PC-9 (cell line): ENCODE measurements at regions not wholly inside any gene's neighbourhood (a gene's known extent, or its start where the extent isn't known, plus 50 kb on each side); places are given as distances from the start of the nearest gene placed in this dataset.

Experiments
- BruUV-seq: library from RNA; stranded (reverse); fragments of 400-500 nt; replicated peaks from 2 replicates; lab custom pipeline; 2021; lab: Mats Ljungman, UMichigan
- CTCF ChIA-PET: fragments of 300-600 bp; sonication (Branson Sonifier 250); formaldehyde crosslinking; loops from one replicate; lab custom pipeline; 2022; ENCODE audit warnings: antibody characterized with exemption; lab: Charles Lee
- POLR2A ChIA-PET: fragments of 300-600 bp; sonication (Branson Sonifier 250); formaldehyde crosslinking; loops from one replicate; lab custom pipeline; 2022; ENCODE audit warnings: antibody characterized with exemption; ENCODE audit not compliant: unreplicated experiment; lab: Charles Lee
- DNase-seq, 2 experiments: peaks; one replicate each; pipeline versions ENCODE4 v3.0.0 to v3.0.0-alpha.2; 2015 to 2022; ENCODE audit warnings: mixed read lengths in 1 of 2
- H2AFZ ChIP-seq: fragments of 200-600 bp; sonication (generic); 2 replicates; pipeline ENCODE4 v1.8.1; 2017; ENCODE audit warnings: antibody characterized with exemption
- H3F3A ChIP-seq: fragments of 200-600 bp; sonication (generic); 2 replicates; pipeline ENCODE4 v1.8.1; 2017; ENCODE audit warnings: antibody characterized with exemption, mild to moderate bottlenecking, low read depth; ENCODE audit not compliant: insufficient read depth
- H3K27ac ChIP-seq: fragments of 200-600 bp; sonication (generic); 2 replicates; pipeline ENCODE4 v1.6.1; 2016; ENCODE audit warnings: mixed run types
- H3K27me3 ChIP-seq: fragments of 200-600 bp; sonication (generic); 2 replicates; pipeline ENCODE4 v1.6.1; 2016; ENCODE audit warnings: low read depth, mixed run types; ENCODE audit not compliant: insufficient read depth
- H3K36me3 ChIP-seq: fragments of 200-600 bp; sonication (generic); 2 replicates; pipeline ENCODE4 v1.6.1; 2016; ENCODE audit warnings: low read depth, mixed run types
- H3K4me1 ChIP-seq: fragments of 200-600 bp; sonication (generic); replicated peaks from 2 replicates; pipeline ENCODE4 v1.6.1; 2016; ENCODE audit warnings: mixed run types; ENCODE audit not compliant: insufficient read depth
- H3K4me2 ChIP-seq: fragments of 200-600 bp; sonication (generic); 2 replicates; pipeline ENCODE4 v1.6.1; 2017; ENCODE audit warnings: mixed run types
- H3K4me3 ChIP-seq: fragments of 200-600 bp; sonication (generic); 2 replicates; pipeline ENCODE4 v1.6.1; 2016; ENCODE audit warnings: mixed run types
- H3K79me2 ChIP-seq: fragments of 200-600 bp; sonication (generic); 2 replicates; pipeline ENCODE4 v1.6.1; 2017; ENCODE audit warnings: low read depth, mixed run types
- H3K9me2 ChIP-seq: fragments of 200-600 bp; sonication (generic); 2 replicates; pipeline ENCODE4 v1.8.1; 2017; ENCODE audit warnings: mild to moderate bottlenecking; ENCODE audit not compliant: insufficient read depth
- H3K9me3 ChIP-seq: fragments of 200-600 bp; sonication (generic); 2 replicates; pipeline ENCODE4 v1.8.1; 2016; ENCODE audit warnings: low read depth; ENCODE audit not compliant: insufficient read depth
- H4K20me1 ChIP-seq: fragments of 200-600 bp; sonication (generic); 2 replicates; pipeline ENCODE4 v1.8.1; 2017; ENCODE audit not compliant: insufficient read depth
- EZH2 ChIP-seq: fragments of 200-600 bp; sonication (generic); IDR thresholded peaks from 2 replicates; pipeline ENCODE4 v1.8.0; 2017; ENCODE audit warnings: antibody characterized with exemption, low read depth
- intact Hi-C: fragments of 100-400 bp; cut with micrococcal nuclease; formaldehyde crosslinking; loops from one replicate; pipeline ENCODE4 v1.10.0; 2022; ENCODE audit not compliant: unreplicated experiment
- TF ChIP-seq, protein P1 (sequence below): fragments of 200-600 bp; sonication (generic); conservative IDR thresholded peaks from 2 replicates; pipeline ENCODE4 v1.6.1; 2017; ENCODE audit warnings: mixed run types, antibody characterized with exemption, mild to moderate bottlenecking, moderate library complexity

DNA sequence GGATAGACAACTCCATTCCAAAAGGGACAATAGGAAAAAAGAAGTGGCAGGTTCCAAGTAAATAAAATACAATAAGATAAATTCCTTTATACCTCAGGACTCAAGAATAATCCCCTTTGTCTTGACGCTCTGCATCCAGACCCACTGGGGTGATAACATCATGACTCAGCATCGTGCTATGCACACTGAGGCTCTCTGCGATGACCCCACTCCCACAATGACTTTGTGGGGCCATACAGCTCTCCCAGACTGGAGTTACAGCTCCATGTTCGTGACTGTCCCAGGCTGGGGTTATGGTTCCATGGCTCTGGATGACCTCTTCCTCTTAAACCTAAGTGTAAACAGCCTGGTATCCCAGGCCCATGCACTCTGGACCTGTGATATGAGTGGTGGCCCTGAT, 254.5 kb upstream of the ADGRL3 start:
- intact Hi-C loops, result no loop called here
- H4K20me1 ChIP-seq, result no peaks in the 10 kb centered on the region
- no peaks in the 10 kb centered on the region for H3K4me1 ChIP-seq
- no peaks in the 10 kb centered on the region for H3F3A ChIP-seq
- POLR2A ChIA-PET, result no interaction called here
- no peak overlapping the region for H2AFZ ChIP-seq
- DNase-seq, result no peak
- no peaks in the 10 kb centered on the region for H3K9me2 ChIP-seq
- no peaks in the 10 kb centered on the region for H3K36me3 ChIP-seq
- H3K27me3 ChIP-seq, result no peaks in the 10 kb centered on the region
- no peaks in the 10 kb centered on the region for H3K79me2 ChIP-seq
- H3K4me3 ChIP-seq, result no peak overlapping the region
- BruUV-seq, result no TSS peak
- no peak for TF ChIP-seq EZH2
- TF ChIP-seq, protein P1, sequence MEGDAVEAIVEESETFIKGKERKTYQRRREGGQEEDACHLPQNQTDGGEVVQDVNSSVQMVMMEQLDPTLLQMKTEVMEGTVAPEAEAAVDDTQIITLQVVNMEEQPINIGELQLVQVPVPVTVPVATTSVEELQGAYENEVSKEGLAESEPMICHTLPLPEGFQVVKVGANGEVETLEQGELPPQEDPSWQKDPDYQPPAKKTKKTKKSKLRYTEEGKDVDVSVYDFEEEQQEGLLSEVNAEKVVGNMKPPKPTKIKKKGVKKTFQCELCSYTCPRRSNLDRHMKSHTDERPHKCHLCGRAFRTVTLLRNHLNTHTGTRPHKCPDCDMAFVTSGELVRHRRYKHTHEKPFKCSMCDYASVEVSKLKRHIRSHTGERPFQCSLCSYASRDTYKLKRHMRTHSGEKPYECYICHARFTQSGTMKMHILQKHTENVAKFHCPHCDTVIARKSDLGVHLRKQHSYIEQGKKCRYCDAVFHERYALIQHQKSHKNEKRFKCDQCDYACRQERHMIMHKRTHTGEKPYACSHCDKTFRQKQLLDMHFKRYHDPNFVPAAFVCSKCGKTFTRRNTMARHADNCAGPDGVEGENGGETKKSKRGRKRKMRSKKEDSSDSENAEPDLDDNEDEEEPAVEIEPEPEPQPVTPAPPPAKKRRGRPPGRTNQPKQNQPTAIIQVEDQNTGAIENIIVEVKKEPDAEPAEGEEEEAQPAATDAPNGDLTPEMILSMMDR, result no peak
- H3K4me2 ChIP-seq, result no peak overlapping the region
- CTCF ChIA-PET, result no interaction called here
- H3K27ac ChIP-seq, result no peak overlapping the region
- no peaks in the 10 kb centered on the region for H3K9me3 ChIP-seq

DNA sequence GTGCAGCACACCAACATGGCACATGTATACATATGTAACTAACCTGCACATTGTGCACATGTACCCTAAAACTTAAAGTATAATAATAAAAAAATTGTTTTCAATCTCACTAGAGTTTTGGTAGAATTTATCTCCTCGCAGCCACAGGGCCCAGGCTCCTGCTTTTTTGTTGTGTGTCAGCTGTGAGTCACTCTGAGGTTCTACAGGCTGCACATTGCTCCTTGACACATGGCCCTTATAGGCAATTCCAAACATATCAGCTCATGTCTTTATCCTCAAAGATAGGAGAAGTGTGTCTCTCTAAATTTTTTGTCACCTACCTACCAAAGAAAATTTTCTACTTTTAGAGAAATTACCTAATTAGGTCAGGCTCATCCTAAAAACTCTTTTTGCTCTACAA, 252.1 kb upstream of the ADGRL3 start:
- no peak for DNase-seq
- POLR2A ChIA-PET, result no interaction called here

DNA sequence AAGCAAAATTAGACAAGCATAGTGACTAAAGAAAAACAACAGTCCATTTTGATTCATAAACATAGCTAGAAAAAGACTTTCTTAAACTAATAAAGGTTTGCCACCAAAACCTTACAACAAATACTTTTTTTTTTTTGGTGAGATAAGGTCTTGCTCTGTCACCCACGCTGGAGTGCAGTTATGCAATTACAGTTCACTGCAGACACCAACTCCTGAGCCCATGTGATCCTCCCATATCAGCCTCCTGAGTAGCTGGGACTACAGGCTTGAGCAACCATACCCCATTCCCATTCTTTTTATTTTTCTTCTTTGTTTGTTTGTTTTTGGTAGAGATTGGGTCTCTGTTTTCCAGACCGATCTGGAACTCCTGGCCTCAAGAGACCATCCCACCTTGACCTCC, 247.2 kb upstream of the ADGRL3 start:
- no peaks in the 10 kb centered on the region for H3F3A ChIP-seq
- no peak for DNase-seq
- H3K4me3 ChIP-seq, result no peak overlapping the region
- TF ChIP-seq, protein P1, result no peak
- TF ChIP-seq EZH2, result no peak
- no peaks in the 10 kb centered on the region for H3K79me2 ChIP-seq
- no peaks in the 10 kb centered on the region for H3K27me3 ChIP-seq
- ChIA-PET POLR2A (no interaction called here), CTCF (no interaction called here)
- H4K20me1 ChIP-seq, result no peaks in the 10 kb centered on the region
- intact Hi-C loops, result no loop called here
- no peaks in the 10 kb centered on the region for H3K36me3 ChIP-seq
- no peak overlapping the region for H3K4me2 ChIP-seq
- no peaks in the 10 kb centered on the region for H3K4me1 ChIP-seq
- H3K27ac ChIP-seq, result no peak overlapping the region
- H3K9me3 ChIP-seq, result no peaks in the 10 kb centered on the region
- H3K9me2 ChIP-seq, result no peaks in the 10 kb centered on the region
- no peak overlapping the region for H2AFZ ChIP-seq
- no TSS peak for BruUV-seq

More for the DNA sequence above, 252.1 kb upstream of the ADGRL3 start:
- Histone ChIP-seq H4K20me1 (no peaks in the 10 kb centered on the region), H3K4me1 (no peaks in the 10 kb centered on the region), H3K9me2 (no peaks in the 10 kb centered on the region), H2AFZ (no peak overlapping the region), H3K36me3 (no peaks in the 10 kb centered on the region), H3K9me3 (no peaks in the 10 kb centered on the region), H3K4me2 (no peak overlapping the region), H3K27ac (no peak overlapping the region), H3K79me2 (no peaks in the 10 kb centered on the region), H3K4me3 (no peak overlapping the region), H3K27me3 (no peaks in the 10 kb centered on the region), H3F3A (no peaks in the 10 kb centered on the region)
- intact Hi-C loops, result no loop called here
- TF ChIP-seq EZH2, result no peak
- TF ChIP-seq, protein P1, result no peak
- CTCF ChIA-PET, result no interaction called here
- BruUV-seq, result no TSS peak
